H9 (cell line): ENCODE measurements at regions not wholly inside any gene's neighbourhood (a gene's known extent, or its start where the extent isn't known, plus 50 kb on each side); places are given as distances from the start of the nearest gene placed in this dataset.

Experiments
- DNase-seq: peaks from one replicate; pipeline ENCODE4 v3.0.0-alpha.2; 2017
- H2AFZ ChIP-seq: one replicate; pipeline ENCODE4 v1.6.1; 2013; ENCODE audit warnings: mild to moderate bottlenecking, low read length, control low read depth, moderate library complexity
- H2AK5ac ChIP-seq: 2 replicates; pipeline ENCODE4 v1.6.1; 2013; ENCODE audit warnings: low read length, control low read depth, mixed read lengths; ENCODE audit not compliant: insufficient read length
- H2BK120ac ChIP-seq: one replicate; pipeline ENCODE4 v1.6.1; 2013; ENCODE audit warnings: low read depth, mild to moderate bottlenecking, low read length, control low read depth, inconsistent platforms; ENCODE audit not compliant: poor library complexity, severe bottlenecking
- H2BK12ac ChIP-seq: 2 replicates; pipeline ENCODE4 v1.6.1; 2013; ENCODE audit warnings: low read length, control low read depth, mixed read lengths, low read depth; ENCODE audit not compliant: insufficient read length
- H2BK15ac ChIP-seq: 2 replicates; pipeline ENCODE4 v1.6.1; 2013; ENCODE audit warnings: low read depth, low read length, control low read depth
- H2BK20ac ChIP-seq: one replicate; pipeline ENCODE4 v1.6.1; 2013; ENCODE audit warnings: low read depth, mild to moderate bottlenecking, low read length, control low read depth, inconsistent platforms; ENCODE audit not compliant: poor library complexity, severe bottlenecking
- H2BK5ac ChIP-seq: 2 replicates; pipeline ENCODE4 v1.6.1; 2013; ENCODE audit warnings: low read length, control low read depth, mixed read lengths; ENCODE audit not compliant: insufficient read length
- H3K14ac ChIP-seq: 2 replicates; pipeline ENCODE4 v1.6.1; 2013; ENCODE audit warnings: low read length, control low read depth; ENCODE audit not compliant: insufficient read depth
- H3K18ac ChIP-seq: 2 replicates; pipeline ENCODE4 v1.6.1; 2013; ENCODE audit warnings: low read depth, mild to moderate bottlenecking, mixed read lengths, low read length, control low read depth; ENCODE audit not compliant: insufficient read length
- H3K23ac ChIP-seq: 2 replicates; pipeline ENCODE4 v1.6.1; 2013; ENCODE audit warnings: low read length, control low read depth, mixed read lengths, low read depth; ENCODE audit not compliant: insufficient read length
- H3K23me2 ChIP-seq: 2 replicates; pipeline ENCODE4 v1.6.1; 2013; ENCODE audit warnings: low read depth, mild to moderate bottlenecking, mixed read lengths, low read length, control low read depth; ENCODE audit not compliant: insufficient read length, poor library complexity, severe bottlenecking
- H3K27ac ChIP-seq: 2 replicates; pipeline ENCODE4 v1.5.1; 2013; ENCODE audit warnings: low read length, control low read depth, mixed read lengths, low read depth; ENCODE audit not compliant: insufficient read length
- H3K27me3 ChIP-seq: 2 replicates; pipeline ENCODE4 v1.6.1; 2013; ENCODE audit warnings: low read length, control low read depth, inconsistent platforms; ENCODE audit not compliant: insufficient read depth
- H3K4ac ChIP-seq: 2 replicates; pipeline ENCODE4 v1.6.1; 2013; ENCODE audit warnings: low read depth, mild to moderate bottlenecking, control low read depth, inconsistent platforms, low read length, moderate library complexity
- H3K4me1 ChIP-seq: 2 replicates; pipeline ENCODE4 v1.6.1; 2013; ENCODE audit warnings: low read length, control low read depth, inconsistent platforms; ENCODE audit not compliant: insufficient read depth
- H3K4me2 ChIP-seq: 2 replicates; pipeline ENCODE4 v1.6.1; 2013; ENCODE audit warnings: low read length, control low read depth, mixed read lengths; ENCODE audit not compliant: insufficient read length, insufficient read depth
- H3K56ac ChIP-seq: 2 replicates; pipeline ENCODE4 v1.6.1; 2013; ENCODE audit warnings: low read depth, mild to moderate bottlenecking, mixed read lengths, low read length, control low read depth; ENCODE audit not compliant: insufficient read length
- H3K79me1 ChIP-seq: 2 replicates; pipeline ENCODE4 v1.6.1; 2013; ENCODE audit warnings: low read depth, mild to moderate bottlenecking, moderate library complexity, low read length, control low read depth, inconsistent platforms; ENCODE audit not compliant: insufficient read depth, poor library complexity, severe bottlenecking
- H3K79me2 ChIP-seq: 2 replicates; pipeline ENCODE4 v1.6.1; 2013; ENCODE audit warnings: low read length, control low read depth, inconsistent platforms; ENCODE audit not compliant: insufficient read depth
- H3K9ac ChIP-seq: 2 replicates; pipeline ENCODE4 v1.6.1; 2013; ENCODE audit warnings: low read length, control low read depth, mixed read lengths; ENCODE audit not compliant: insufficient read length; ENCODE audit errors: extremely low read depth
- H3K9me3 ChIP-seq: one replicate; pipeline ENCODE4 v1.6.1; 2013; ENCODE audit warnings: low read depth, low read length, inconsistent platforms; ENCODE audit not compliant: control insufficient read depth
- H3T11ph ChIP-seq: one replicate; pipeline ENCODE4 v1.6.1; 2013; ENCODE audit warnings: mild to moderate bottlenecking, low read length, control low read depth, inconsistent platforms
- H4K20me1 ChIP-seq: one replicate; pipeline ENCODE4 v1.6.1; 2013; ENCODE audit not compliant: control insufficient read depth, insufficient read length, insufficient read depth
- H4K5ac ChIP-seq: 2 replicates; pipeline ENCODE4 v1.6.1; 2013; ENCODE audit warnings: low read depth, mild to moderate bottlenecking, mixed read lengths, low read length, control low read depth; ENCODE audit not compliant: insufficient read length
- H4K8ac ChIP-seq: replicated peaks from 2 replicates; pipeline ENCODE4 v1.6.1; 2013; ENCODE audit warnings: low read length, control low read depth, mixed read lengths, low read depth; ENCODE audit not compliant: insufficient read length
- H4K91ac ChIP-seq: 2 replicates; pipeline ENCODE4 v1.6.1; 2013; ENCODE audit warnings: low read depth, mild to moderate bottlenecking, moderate library complexity, mixed read lengths, low read length, control low read depth; ENCODE audit not compliant: insufficient read length
- H3K27ac Mint-ChIP-seq, 3 experiments: 2 replicates in 2 of 3; 3 replicates in 1 of 3; pipeline ENCODE4 v1.8.0; 2020 to 2021; ENCODE audit warnings: mixed read lengths in 3 of 3, mild to moderate bottlenecking in 1 of 3, moderate library complexity in 1 of 3
- H3K27me3 Mint-ChIP-seq: 2 replicates; pipeline ENCODE4 v1.8.0; 2021; ENCODE audit warnings: low read depth, mild to moderate bottlenecking, moderate library complexity, mixed read lengths
- H3K36me3 Mint-ChIP-seq, 3 experiments: 2 replicates in 2 of 3; 3 replicates in 1 of 3; pipeline ENCODE4 v1.8.0; 2020 to 2021; ENCODE audit warnings: low read depth in 3 of 3, mixed read lengths in 3 of 3; ENCODE audit not compliant: insufficient read depth in 1 of 3
- H3K4me1 Mint-ChIP-seq, 2 experiments: 2 replicates each; pipeline ENCODE4 v1.8.0; 2020; ENCODE audit warnings: mixed read lengths in 2 of 2
- H3K4me3 Mint-ChIP-seq, 2 experiments: 2 replicates in 1 of 2; 3 replicates in 1 of 2; pipeline ENCODE4 v1.8.0; 2020 to 2021; ENCODE audit warnings: mild to moderate bottlenecking in 2 of 2, mixed read lengths in 2 of 2, moderate library complexity in 1 of 2
- H3K9me3 Mint-ChIP-seq, 2 experiments: 2 replicates in 1 of 2; 3 replicates in 1 of 2; pipeline ENCODE4 v1.8.0; 2020; ENCODE audit warnings: mild to moderate bottlenecking in 2 of 2, mixed read lengths in 2 of 2, moderate library complexity in 1 of 2
- WGBS: extraction: QIAGEN DNeasy Blood & Tissue Kit; methylation state at CpG from one replicate; pipeline ENCODE4 v1.1.7; 2013; ENCODE audit warnings: missing lambda C conversion rate, low lambda C conversion rate, mixed read lengths; ENCODE audit not compliant: insufficient read length; ENCODE audit errors: extremely low coverage; 5-methylcytosine and 5-hydroxymethylcytosine counted together
- TF ChIP-seq, protein P1 (sequence below): fragments of 200-600 bp; sonication (generic); conservative IDR thresholded peaks from 3 replicates; pipeline ENCODE4 v1.8.0; 2021; ENCODE audit warnings: antibody characterized with exemption, mild to moderate bottlenecking

- Histone ChIP-seq H3K4me2 (no peak overlapping the region), H2BK12ac (no peak overlapping the region), H3K27ac (no peak overlapping the region), H2BK20ac (no peak overlapping the region), H3K56ac (no peak overlapping the region), H3K23me2 (no peaks in the 10 kb centered on the region), H3K14ac (no peak overlapping the region), H3K18ac (no peak overlapping the region), H4K8ac (no peak overlapping the region), H3K27me3 (no peaks in the 10 kb centered on the region), H3K9ac (no peak overlapping the region), H3K23ac (no peak overlapping the region), H2BK15ac (no peak overlapping the region), H3T11ph (no peak overlapping the region), H2AK5ac (no peak overlapping the region), H3K79me1 (no peaks in the 10 kb centered on the region), H4K5ac (no peak overlapping the region), H2BK120ac (no peak overlapping the region), H3K9me3 (no peaks in the 10 kb centered on the region), H3K79me2 (no peaks in the 10 kb centered on the region), H3K4me1 (no peaks in the 10 kb centered on the region), H2AFZ (no peak overlapping the region), H3K4ac (no peak overlapping the region), H4K20me1 (no peaks in the 10 kb centered on the region), H4K91ac (no peak overlapping the region), H2BK5ac (no peak overlapping the region)
- H3K27ac Mint-ChIP-seq, result no peak overlapping the region
- TF ChIP-seq, protein P1, sequence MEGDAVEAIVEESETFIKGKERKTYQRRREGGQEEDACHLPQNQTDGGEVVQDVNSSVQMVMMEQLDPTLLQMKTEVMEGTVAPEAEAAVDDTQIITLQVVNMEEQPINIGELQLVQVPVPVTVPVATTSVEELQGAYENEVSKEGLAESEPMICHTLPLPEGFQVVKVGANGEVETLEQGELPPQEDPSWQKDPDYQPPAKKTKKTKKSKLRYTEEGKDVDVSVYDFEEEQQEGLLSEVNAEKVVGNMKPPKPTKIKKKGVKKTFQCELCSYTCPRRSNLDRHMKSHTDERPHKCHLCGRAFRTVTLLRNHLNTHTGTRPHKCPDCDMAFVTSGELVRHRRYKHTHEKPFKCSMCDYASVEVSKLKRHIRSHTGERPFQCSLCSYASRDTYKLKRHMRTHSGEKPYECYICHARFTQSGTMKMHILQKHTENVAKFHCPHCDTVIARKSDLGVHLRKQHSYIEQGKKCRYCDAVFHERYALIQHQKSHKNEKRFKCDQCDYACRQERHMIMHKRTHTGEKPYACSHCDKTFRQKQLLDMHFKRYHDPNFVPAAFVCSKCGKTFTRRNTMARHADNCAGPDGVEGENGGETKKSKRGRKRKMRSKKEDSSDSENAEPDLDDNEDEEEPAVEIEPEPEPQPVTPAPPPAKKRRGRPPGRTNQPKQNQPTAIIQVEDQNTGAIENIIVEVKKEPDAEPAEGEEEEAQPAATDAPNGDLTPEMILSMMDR, result no peak
- no peak overlapping the region for H3K4me3 Mint-ChIP-seq
- peaks cover 0 to 4% (median 2%) of the 10 kb centered on the region in 3 experiments; a peak in 3 of 7 replicates for H3K36me3 Mint-ChIP-seq
- H3K4me1 Mint-ChIP-seq, result no peaks in the 10 kb centered on the region
- DNase-seq, result no peak
- peaks cover 14 to 31% of the 10 kb centered on the region in 2 experiments for H3K9me3 Mint-ChIP-seq
- peaks cover 7% of the 10 kb centered on the region for H3K27me3 Mint-ChIP-seq
- no CpG with 5 or more reads among the region's 2 CpGs for WGBS
These were observed 206.6 kb upstream of the KLHL29 start for GRCh38 chr2:23178396-23178795.
